SIG-M5 treated with dmso at 0.1 percent for 504 hours (cell line): ENCODE measurements at regions not wholly inside any gene's neighbourhood (a gene's known extent, or its start where the extent isn't known, plus 50 kb on each side); places are given as distances from the start of the nearest gene placed in this dataset.

Experiments
- DNase-seq: peaks from one replicate; lab custom pipeline; 2025; ENCODE audit not compliant: unreplicated experiment; lab: John Stamatoyannopoulos, UW

DNA sequence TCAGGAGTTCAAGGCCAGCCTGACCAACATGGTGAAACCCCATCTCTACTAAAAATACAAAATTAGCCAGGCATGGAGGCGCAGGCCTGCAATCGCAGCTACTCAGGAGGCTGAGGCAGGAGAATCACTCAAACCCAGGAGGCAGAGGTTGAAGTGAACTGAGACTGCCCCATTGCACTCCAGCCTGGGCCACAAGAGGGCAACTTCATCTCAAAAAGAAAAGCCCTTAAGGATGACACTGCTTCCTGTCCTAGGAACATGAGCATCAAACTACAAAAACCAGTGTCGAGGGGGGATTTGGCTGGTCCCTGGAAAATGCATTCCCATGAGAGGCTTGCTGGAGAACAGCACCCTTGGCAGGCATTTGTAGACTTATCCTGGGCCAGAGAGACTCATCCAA lies 449.5 kb upstream of the PSMD7 start:
- DNase-seq = no peak

DNA sequence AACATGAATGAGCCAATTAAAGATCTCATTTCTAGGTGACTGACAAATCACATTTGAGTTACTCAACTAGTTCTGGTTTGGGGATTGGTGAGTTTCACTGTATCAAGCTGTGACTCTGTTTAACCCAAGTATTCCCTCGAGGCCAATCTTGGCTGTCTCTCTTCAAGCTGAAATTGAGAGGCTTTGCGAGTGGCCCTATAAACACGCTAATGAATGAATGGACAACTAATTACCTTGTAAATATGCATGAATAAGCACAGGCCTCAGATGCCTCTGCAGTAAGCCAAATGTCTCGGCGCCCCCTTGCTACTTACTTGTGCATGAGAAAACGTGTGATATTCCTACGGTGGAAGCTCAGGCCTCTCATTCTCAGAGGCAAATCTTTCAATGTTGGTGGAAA lies 450.3 kb upstream of the PSMD7 start:
- DNase-seq = no peak

DNA sequence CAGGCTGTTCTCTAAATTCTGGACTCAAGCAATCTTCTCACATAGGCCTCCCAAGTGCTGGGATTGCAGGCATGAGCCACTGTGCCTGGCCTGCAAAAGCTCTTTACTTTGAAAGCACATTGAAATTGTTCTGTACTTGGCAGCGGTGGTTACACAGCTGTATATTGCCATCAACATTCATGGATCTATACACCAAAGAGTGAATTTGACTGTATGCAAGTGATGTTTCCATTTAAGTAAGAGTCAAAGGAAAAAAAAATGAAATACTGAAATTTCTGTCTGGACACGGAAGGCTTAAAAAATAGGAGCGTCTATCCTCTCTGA lies 450.6 kb upstream of the PSMD7 start:
- no peak for DNase-seq

DNA sequence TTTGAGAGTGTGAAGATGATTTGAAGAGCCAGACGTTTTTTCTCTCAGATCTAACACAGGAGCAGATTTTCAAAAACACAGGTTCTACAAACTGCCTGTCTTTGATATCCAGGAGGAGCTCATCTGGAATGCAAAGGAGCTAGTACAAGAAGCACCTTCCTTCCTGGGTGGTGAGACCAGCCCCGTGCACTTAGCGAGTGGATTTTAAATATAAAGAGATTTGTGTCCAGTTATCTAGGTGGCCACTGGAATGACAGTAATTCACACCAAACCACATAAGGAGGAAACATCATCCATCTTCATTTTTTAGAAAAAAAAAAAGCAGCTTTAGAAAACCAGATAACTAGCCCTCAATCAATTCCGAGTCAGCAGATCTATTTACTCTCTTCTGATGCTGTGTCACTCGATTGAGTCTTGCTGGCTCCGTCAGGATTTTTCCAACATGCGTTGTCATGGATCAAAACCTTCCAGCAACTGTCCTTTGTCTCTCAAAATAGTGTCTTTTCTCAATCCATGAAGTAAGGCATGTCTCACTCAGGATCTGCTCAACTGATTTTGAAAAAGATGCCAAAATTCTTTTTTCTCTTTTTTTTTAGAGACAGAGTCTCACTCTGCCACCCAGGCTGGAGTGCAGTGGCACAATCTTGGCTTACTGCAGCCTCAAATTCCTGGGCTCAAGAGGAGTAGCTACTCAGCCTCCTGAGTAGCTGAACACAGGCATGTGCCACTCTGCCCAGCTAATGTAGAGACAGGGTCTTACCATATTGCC lies 451.2 kb upstream of the PSMD7 start:
- DNase-seq = no peak

DNA sequence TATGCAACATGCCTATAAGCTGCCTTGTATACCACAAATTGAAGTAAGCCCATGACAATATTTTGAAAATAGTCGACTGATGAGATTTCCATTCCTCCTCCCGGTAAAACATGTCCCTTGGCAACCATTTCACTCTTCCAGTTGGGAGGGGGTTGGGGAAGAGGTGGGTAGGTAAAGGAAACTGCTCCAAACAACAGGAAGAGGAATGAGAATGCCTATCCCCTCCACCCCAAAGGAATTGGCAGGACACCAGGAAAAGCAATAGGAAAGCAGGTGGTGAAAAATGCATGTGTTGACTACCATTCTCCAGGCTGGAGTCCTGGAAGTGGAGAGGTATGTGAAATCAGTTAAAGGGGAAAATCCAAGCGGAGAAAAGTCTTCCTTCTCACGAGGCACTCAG lies 455.9 kb upstream of the PSMD7 start:
- DNase-seq = no peak

DNA sequence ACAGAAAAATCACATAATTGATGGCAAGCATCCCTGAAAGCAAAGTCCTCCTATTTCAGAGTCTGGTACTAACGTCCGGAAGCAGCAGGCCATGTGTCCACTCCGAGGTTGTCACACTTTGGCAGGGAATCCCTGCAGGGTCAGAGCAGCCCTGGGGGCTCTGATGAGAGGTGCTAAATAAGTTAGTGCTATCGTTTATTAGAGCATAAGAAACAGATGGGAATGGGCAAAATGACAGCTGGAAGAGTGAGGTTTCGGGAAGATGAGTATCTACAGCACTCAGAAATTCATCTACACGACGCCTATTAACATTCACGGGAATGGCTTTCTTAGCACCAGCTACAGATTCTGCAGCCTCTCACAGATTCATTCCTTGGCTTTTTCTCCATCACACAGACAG lies 465.4 kb upstream of the PSMD7 start:
- no peak for DNase-seq

DNA sequence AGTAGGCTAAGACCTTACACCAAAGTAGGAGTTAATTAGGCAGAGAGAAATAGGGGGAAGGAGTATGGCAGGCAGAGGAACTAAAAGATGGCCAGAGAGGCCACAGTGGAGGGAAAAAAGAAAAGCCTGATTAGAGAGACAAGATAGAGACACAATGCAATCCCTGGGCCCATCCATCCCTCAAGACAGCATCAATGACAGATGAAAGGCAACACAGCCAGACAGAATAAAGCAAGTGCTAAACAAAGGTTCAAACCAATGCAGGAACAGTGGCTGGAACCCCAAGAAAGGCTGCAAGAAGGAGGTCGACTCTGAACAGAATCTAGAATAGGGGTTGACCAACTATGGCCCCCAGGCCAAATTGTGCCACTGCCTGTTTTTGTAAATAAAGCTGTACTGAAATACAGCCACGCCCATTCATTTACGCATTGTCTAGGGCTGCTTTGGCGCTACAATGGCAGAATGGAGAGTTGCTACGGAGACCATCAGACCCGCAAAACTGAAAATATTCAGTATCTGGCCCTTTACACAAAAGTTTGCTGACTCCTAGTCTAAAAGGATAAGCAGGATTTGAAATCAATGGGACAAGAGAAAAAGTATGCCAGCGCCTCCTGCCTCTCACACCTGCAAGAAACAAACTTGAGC lies 473.3 kb upstream of the PSMD7 start:
- DNase-seq = no peak

DNA sequence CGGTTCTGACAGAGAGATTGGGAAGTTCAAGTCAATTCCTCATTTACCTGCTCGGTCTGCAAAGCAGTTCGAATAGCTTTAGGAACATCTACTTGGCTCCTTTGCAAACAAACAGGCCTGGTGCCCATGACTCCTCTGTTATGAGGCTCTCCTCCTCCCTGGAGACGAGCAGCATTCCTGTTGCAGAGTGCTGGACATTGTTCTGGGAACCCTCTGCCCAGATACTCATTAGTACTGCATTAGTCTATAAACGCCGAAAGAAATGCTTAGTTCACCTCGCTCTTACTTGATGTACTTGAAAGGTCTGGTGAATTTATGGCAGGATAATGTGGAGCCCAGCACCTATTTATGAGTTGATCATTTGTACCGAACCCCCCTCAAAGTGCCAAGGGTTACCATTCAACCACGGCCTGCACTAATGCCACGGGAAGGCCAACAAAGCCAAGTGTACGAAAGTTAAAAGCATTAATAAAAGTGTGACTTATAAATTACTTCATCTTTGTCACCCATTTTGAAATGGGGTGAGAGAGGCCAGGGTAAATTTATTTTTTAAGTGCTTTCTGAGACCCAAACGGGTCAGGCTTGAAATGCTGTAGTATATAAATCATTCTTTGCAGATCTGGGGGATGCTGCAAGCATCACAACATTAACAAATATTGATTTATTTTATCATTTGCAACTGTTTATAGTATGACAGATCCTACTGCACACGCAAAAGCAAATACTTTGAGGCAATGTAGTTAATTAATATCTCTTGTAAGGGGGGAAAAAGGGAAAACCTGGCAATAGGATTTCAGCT lies 478.9 kb upstream of the PSMD7 start:
- DNase-seq = no peak

DNA sequence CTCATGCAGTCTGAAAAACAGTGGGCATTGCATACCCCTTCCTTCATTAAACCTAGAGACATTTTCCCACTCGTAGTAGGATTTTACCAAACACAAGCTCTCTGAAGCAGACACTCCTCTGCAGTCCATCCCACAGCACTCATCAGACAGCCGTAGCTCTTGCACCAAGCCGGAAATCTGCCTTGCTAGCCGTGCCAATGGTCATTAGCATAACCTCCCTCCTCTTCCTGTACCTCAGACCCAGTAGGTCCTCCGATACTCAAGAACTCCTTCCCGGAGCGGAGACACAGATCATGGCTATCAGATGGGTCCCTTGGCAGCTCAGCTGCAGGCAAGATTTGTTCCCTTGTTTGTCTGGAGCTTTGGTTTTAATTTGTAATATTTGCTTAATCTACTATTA lies 483.1 kb upstream of the PSMD7 start:
- no peak for DNase-seq

DNA sequence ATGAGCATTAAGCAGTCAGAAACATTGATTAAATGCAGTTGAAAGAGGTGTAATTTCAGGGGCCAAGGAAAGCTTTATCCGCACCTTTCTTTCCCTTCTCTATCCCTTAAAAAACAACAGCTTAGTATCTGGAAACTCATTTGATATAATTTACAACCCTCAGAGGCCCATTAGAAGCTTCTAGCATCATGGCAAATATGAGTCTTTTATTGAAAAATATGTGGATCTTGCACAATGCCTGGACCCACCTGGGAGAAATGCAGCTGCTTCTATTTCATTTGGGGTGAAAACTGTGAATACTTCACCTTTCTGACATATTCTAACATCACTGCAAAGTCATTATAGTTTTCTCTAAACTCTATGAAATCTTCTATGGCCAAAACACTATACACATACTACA lies 492.2 kb upstream of the PSMD7 start:
- no peak for DNase-seq

DNA sequence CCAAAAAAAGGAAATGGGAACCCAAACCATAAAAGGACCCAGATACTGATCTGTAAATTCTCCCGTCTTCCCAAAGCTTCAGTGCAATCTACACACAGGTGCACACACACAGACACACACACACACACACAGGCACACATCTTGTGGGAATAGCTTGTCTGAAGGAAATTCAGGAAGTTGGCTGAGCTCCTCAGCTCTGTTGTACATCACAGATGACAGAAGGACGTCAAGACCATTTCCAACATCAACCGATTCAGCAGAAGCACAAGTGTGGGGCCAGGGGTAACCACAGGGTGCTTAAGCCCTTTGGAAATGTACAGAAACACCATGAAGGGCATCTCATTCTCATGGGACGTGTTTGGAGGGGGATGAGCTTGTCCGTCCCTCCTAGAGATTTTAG lies 498.1 kb upstream of the PSMD7 start:
- DNase-seq = no peak

DNA sequence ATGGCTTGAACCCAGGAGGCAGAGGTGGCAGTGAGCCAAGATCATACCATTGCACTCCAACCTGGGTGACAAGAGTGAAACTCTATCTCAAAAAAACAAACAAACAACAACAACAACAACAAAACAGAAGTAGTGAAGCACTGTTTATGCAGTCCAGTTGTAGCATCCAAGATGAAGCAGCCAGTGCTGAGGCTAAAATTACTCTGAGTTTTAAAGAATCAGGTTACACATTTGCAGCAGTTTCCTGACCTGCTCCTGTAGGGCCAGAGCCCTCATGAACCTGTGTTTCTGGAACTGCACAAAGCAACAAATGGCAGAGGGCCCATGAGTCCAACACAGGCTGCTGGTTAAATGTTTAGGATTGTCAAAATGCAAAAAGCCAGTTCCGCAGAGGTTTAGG lies 499.5 kb upstream of the PSMD7 start:
- no peak for DNase-seq

DNA sequence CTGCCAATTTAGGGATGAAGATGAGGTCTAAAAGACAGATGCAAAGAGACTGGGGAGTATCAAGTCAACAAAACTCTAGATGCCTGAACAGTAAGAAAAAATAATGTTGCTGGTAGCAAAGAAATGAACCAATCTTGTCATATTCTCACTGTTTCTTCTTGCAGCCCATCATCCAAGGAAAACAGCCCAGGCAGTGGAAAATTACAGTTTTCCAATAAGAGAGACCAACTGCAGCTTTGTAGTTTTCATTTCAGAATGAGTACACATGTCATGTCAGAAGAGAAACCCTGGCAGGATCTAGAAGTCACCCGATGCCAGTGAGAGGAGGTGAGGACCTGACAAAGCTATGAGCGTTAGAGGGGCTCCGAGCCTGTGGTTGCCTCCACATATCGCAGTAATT lies 500.4 kb upstream of the PSMD7 start:
- no peak for DNase-seq

DNA sequence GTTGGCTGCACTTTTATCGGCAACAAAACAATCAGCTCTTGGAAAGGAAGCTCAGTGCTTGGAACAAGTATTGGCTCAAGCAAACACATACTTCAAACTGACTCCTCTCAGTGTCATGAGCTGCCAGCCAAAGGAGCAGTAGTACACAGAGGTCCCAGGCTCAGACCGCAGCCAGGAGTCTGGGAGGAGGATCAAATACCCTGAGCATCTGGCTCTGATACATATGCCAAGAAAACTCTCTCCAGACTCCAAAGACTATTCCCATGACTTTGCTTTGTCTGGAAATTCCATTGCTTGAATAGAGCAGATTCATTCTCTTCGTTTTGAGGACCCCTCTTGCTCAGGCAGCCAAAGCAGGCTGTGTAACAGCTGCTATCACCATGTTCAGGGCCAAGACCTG lies 501.6 kb upstream of the PSMD7 start:
- DNase-seq = no peak

DNA sequence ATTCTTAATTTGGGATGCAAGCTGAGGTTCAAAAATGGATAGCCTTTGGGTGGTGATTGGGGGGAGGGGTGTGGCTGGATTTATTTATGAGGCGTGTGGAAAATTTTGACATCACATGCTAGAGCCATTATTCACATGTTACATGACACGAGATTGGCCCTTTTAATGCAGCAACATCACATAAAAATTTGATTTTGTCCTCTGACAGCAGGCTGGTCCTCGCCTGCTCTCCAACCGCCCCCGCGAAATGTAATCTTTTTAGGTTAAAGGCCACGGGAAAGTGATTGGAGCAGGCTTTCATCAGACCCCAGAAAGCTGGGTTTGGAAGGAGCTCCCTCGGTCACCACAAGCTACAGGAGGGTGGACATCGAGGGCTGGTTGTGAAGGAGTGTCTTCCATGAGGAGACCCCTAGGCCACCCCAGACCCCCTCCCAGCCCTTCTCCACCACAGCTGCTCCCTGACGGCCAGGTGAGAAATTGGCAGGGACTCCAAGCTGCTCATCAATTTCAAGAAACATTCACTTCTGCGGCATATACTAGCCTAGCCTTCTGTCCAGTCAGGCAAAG lies 502.7 kb upstream of the PSMD7 start:
- no peak for DNase-seq

DNA sequence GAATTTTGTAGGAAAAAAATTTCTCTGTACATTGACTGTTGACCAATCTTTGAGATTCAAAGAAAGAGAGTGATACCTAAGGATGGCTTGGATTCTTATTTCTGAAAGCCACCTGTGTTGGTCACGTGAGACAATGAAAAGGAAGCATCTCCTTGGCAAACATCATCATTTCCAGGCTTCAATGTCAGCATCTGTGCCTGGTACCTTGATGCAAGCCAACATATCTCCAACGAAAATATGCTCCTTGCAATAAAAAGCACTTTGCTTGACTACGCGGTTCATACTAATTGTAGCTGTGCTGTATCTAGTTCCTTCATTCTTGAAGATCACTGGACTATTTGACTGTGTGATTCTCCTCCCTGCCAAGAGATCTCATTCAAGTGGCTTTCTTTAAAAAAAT lies 503.4 kb upstream of the PSMD7 start:
- DNase-seq = no peak

DNA sequence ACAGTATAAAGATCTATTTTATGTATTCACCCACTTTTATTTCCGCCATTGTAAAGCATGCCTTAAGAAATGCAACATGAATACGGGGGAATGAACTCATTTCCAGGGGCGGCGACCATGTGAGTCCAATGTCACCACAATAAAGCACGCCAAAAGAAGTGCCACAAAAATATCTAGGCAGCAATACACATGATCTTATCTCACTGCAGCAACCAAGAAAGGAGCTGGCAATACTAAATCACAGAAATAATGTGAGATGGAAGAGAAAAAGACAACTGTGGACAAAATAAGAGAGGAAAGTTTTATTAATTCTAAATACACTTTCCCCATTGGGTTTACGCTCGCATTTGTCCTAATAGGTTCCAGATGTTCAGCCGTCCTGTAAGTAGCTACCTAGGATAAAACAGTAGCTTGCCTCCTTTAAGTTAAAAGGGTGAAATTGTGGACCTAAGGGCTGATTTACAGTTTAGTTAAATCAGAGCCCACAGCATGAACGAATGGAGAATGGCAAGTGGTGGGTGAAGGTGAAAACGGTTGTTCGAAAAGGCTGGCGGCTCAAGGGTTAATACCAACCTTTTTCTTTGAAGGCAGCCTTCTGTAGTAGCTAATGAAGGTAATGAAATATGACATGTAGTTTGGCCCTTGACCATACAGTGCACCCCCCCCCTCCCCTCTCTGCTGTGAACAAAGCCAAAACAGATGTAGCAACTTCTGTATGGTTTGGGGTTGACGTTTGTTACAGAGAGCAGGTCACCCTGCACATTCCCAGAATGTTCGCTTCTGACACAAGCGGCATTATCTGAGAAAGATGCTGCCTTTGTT lies 504.2 kb upstream of the PSMD7 start:
- DNase-seq = no peak

DNA sequence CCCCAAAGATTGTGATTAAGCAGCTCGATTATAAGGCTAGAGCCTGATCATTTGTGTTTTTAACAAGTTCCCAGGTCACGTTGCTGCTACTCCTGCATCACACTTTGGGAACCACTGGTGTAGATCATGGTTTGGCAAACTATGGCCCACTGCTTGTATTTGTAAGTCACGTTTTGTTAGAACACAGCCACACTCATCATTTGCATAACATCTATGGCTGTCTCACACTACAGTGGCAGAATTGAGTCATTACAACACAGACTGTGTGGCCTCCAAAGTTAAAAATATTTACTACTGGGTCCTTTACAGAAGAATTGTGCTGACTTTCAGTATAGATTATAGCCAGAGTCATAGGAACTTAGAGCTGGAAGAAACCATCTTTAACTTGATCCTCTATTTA lies 515.3 kb upstream of the PSMD7 start:
- no peak for DNase-seq

DNA sequence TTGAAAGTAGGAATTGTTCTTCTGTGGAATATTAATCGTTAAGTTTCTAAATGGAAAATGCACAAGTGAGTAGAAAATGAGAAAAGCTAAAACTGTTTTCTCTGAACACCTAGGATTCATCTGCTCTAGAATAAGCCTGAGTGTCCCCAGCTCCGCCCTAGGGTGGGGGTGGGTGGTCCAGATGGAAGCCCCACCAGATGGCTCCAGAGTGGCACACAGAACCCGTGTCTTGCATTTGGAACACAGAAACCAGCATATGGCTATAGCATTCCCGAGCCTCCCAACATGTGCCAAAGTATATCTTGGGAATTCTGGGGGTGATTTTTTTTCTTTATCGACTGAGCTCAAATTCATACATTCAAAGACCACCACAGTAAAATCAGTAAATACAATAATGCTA lies 517.7 kb upstream of the PSMD7 start:
- DNase-seq = no peak

DNA sequence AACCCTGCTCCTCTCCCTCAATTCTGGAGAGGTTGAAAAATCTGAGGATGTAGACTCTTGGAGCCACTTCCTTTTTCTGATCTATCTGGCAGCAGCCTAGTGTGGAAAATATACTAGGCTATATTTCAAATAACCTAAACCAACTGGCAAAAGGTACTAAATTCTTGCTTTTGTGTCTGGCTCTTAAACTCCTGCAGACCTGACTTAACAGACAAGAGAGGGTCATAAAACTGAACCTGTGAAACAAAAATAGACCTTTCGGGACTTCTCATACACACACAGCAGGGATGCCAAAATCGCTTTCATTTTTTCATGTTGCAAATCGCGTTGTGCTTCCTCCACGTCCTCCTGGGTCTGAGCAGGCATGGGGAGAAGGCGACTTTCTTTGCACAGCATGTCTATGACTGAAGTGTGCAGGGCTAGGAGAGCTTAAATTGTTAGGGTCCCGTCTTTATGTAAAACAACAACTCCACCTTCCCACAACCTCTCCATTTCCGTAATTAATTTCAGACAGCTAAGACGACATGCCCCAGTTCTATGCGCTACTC lies 520.7 kb upstream of the PSMD7 start:
- DNase-seq = no peak
